Fibroblast of mammary gland (primary cell): ENCODE measurements at regions not wholly inside any gene's neighbourhood (a gene's known extent, or its start where the extent isn't known, plus 50 kb on each side); places are given as distances from the start of the nearest gene placed in this dataset.
"Not testable (repeated sequence)": the region's sequence is repeated elsewhere in the genome, so short reads cannot be mapped to it uniquely, and the experiment has no call there.

ENCODE experiments used
- DNase-seq: peaks from one replicate; pipeline ENCODE4 v3.0.0-alpha.2; 2010; ENCODE audit warnings: low read depth
- H3K4me3 ChIP-seq: 2 replicates; pipeline ENCODE4 v1.5.1; 2011; ENCODE audit warnings: low read depth, mild to moderate bottlenecking, low read length, moderate library complexity; ENCODE audit not compliant: control insufficient read depth
- TF ChIP-seq, protein P1 (sequence below): conservative IDR thresholded peaks from 2 replicates; pipeline ENCODE4 v1.5.1; 2011; ENCODE audit warnings: low read depth, low read length, inconsistent platforms; ENCODE audit not compliant: control insufficient read depth, insufficient read depth

DNA sequence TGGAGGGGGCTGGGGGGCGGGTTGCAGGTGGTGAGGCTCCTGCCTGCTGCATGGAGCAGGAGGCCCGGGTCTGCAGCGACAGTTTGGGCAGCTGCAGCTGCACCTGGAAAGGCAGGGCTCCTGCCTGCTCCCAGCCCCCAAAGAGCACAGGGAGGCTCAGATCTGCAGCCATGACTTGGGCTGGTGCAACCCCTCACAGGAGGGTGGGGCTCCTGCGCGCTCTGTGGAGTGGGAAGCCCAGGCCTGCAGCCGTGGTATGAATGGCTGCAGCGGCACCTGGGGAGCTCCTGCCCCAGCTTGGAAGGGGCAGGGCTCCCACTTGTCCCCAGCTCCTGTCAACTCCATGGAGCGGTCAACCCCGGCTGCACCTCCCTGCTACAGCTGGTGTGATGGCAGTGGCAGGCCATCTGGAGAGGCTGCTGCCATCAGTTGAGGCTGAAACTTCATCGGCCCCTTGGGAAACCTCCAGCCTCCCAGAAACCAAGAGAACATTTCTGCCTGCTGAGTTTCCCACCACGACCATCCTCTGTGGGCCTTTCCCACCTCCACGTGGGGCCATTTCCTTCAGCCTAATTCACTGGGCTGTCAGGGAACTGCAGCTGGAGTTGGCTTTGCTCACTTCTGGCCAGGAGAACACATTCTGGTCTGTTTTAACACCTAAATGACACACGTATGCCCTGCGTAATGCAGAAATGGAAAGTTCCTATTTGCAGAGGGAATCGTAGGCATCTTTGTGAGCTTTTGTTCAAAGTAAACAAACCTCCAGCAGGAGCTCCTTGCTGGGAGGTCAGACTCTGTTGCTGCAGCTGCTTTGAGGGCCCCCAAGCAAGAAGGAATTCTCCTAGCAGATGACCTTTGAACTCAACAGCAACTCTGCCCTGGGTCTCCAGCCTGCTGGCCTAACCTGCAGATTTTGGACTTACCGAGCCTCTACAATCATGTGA is 429.0 kb downstream of the PREX1 start:
- TF ChIP-seq, protein P1, sequence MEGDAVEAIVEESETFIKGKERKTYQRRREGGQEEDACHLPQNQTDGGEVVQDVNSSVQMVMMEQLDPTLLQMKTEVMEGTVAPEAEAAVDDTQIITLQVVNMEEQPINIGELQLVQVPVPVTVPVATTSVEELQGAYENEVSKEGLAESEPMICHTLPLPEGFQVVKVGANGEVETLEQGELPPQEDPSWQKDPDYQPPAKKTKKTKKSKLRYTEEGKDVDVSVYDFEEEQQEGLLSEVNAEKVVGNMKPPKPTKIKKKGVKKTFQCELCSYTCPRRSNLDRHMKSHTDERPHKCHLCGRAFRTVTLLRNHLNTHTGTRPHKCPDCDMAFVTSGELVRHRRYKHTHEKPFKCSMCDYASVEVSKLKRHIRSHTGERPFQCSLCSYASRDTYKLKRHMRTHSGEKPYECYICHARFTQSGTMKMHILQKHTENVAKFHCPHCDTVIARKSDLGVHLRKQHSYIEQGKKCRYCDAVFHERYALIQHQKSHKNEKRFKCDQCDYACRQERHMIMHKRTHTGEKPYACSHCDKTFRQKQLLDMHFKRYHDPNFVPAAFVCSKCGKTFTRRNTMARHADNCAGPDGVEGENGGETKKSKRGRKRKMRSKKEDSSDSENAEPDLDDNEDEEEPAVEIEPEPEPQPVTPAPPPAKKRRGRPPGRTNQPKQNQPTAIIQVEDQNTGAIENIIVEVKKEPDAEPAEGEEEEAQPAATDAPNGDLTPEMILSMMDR, result no peak
- no peak overlapping the region for H3K4me3 ChIP-seq
- DNase-seq, result peak; percentile 24

DNA sequence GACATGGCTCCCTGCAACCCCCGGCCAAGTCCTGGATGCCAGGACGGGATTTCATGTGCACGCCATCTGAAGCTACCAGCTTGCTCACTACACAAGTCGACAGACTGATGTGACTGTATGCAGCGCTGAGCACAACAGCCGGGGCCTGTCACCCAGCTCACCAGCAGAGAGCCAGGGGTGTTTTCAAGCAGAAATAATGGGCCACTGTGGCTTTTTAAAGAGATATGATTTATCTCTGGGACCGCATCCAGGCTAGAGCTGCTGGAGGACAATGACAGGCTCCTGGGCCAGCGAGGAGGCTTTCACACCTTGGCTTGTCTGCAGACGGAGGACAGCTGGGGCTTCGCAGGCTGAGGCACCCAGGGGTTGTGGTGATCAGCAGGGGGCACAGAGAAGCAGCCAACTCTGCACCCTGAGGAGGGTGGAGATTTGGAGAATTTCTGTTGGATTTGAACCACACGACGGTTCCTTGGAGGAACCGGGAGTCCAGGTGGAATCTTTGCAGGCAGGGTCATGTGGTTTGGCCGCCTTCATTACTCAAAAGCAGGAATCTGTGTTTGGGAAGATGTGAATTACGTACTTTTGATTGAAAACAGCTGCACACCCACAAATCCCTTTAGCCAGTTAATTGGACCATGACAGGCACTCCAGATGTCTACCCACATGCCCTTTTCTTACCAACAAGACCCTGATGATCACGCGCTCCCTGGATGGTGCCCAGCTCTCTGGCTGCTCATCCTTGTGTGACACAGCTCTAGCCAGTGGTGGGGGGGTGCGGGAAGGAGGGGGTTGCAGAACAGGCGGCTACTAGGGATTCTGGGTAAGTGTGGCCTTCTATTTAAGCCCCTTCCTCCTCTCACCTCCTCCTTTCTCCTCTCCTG is 430.6 kb downstream of the PREX1 start:
- H3K4me3 ChIP-seq, result not testable (repeated sequence)

DNA sequence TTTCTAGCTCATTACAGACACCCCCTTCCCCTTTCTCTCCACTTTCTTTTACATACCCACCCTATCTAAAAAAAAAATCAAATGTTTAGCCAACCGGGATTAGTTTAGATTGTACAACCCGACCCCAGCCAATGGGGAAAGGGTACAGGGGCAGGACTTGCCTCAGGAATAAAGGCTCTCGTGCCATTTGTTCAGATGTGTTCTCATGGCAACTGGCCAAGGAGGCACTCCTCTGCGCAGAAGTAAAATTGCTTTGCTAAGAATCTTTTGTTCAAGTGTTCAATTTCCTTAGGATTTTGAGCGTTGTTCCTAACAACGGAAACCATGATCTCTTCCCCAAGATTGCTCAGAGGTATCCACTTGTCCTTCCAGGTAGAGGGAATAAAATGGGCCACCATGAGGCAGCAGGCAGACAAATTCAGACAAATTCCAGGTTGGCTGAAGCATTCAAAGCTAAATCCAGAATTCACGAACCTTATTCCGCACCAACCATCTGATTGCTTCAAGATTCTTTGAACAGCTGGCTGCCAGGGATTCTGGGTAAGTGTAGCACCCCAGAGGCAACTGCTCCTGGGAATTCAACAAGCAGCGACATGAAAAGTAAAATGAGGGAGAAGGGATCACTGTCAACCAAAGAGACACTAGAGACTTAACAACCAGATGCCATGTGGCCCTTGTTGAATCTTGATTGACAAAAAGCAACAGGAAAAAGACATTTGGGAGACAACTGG is 431.8 kb downstream of the PREX1 start:
- TF ChIP-seq, protein P1, result no peak
- DNase-seq, result no peak
- H3K4me3 ChIP-seq, result no peak overlapping the region

More for the DNA sequence above, 430.6 kb downstream of the PREX1 start:
- DNase-seq, result peak; percentile 51

DNA sequence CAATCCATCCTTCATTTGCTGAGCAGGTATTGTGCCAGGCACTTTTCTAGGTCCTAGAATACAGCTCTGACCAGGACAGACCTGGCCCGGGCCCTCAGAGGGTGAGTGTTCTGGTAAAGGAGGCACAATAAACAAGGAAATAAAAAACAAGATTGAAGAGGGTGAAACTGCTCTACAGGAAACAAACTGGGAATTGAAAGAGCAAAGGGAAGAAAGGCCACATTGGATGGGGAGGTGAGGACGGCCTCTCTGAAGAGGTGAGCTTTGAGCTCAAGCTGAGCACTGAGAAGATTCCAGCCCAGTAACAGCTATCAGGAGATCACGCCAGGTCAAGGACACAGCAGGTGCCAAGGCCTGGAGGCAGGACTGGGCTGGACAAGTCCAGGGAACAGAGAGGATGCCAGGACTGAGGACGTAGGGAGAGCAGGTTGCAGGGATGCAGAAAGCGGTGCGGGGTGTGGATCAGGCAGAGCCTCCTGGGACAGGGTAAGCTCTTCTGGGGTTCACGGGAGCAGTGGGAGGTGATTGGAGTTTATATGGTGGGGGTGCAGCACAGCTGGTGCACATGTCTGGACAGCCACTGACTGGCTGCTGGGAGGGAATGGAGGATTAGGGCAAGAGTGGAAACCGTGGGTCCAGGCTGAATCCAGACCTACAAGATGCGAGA is 433.3 kb downstream of the PREX1 start:
- no peak overlapping the region for H3K4me3 ChIP-seq
- TF ChIP-seq, protein P1, result no peak
- DNase-seq, result no peak

DNA sequence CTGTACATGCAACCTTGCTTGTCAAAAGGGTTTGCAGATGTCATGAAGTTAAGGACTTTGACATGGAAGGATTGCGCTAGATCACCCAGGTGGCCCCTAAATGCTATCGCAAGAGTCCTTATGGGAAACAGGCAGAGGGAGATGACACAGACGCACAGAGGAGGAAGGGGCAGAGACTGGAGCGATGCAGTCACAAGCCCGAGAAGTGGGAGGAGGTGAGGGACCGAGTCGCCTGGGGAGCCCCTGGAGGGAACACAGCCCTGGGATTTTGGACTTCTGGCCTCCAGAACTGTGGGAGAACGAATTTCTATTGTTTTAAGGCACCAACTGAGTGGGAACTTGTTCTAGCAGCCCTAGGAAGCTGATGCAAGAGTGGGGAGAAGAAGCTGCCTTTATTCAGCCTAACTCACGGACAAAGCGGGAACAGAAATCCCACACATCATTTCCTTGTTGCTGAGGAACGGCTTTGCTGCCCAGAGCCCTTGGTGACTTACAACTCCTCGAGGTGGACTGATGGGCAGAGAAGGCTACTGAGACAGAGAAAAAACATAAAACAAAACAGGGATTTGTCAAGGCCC is 434.0 kb downstream of the PREX1 start:
- DNase-seq, result no peak
- no peak overlapping the region for H3K4me3 ChIP-seq
- TF ChIP-seq, protein P1, result no peak

DNA sequence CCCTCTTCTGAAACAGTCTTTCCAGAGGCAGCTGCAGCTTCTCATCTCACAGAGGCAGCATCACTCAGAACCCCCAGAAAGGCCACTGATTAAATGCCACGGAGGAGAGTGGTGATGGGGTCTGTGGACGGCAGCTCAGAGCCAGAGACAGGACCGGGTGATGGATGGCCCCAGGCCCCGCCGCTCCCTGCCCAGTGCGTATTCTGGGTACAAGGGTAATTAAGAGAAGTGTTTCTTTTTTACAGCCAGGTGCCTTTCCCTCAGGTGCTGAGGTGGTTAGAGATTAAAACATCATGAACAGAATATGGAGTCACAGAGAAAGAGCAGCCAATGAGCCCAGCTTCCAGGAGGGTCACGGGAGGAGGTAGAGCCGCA is 434.5 kb downstream of the PREX1 start:
- TF ChIP-seq, protein P1, result no peak
- no peak overlapping the region for H3K4me3 ChIP-seq
- DNase-seq, result no peak
